B cell (primary cell): ENCODE measurements at regions not wholly inside any gene's neighbourhood (a gene's known extent, or its start where the extent isn't known, plus 50 kb on each side); places are given as distances from the start of the nearest gene placed in this dataset.

Experiments
- ATAC-seq: fragments of 200-7000 bp; cut with Tn5 transposase; one replicate; pipeline ENCODE4 v1.10.0; 2021; ENCODE audit warnings: low read depth, mild to moderate bottlenecking, moderate number of reproducible peaks, moderate library complexity
- CTCF ChIA-PET: fragments of 350-600 bp; sonication (Branson Sonifier 250); formaldehyde crosslinking; loops from one replicate; lab custom pipeline; 2021; ENCODE audit warnings: antibody characterized with exemption, inconsistent platforms; lab: Charles Lee
- POLR2A ChIA-PET: fragments of 350-600 bp; sonication (Branson Sonifier 250); formaldehyde crosslinking; loops from one replicate; lab custom pipeline; 2021; ENCODE audit warnings: antibody characterized with exemption; lab: Charles Lee
- DNase-seq: peaks from one replicate; pipeline ENCODE4 v3.0.0; 2013
- H2AFZ ChIP-seq: 2 replicates; pipeline ENCODE4 v1.6.1; 2012; ENCODE audit warnings: mild to moderate bottlenecking, low read depth, low read length; ENCODE audit not compliant: insufficient read depth, poor library complexity, severe bottlenecking
- H3K27ac ChIP-seq, 2 donors: 1 replicate in 1 of 2; 2 replicates in 1 of 2; pipeline ENCODE4 v1.5.1; 2012 to 2013; ENCODE audit warnings: low read length in 2 of 2, mild to moderate bottlenecking in 2 of 2, moderate library complexity in 1 of 2
- H3K27me3 ChIP-seq, 4 experiments: fragments of 200-600 bp in 1 of 4; sonication (generic) in 1 of 4; replicated peaks in 1 of 4; 1 replicate in 2 of 4; 2 replicates in 2 of 4; pipeline versions ENCODE4 v1.6.1 to v1.7.0; 2013 to 2016; ENCODE audit warnings: low read length in 3 of 4, mild to moderate bottlenecking in 2 of 4, mixed read lengths in 1 of 4, moderate library complexity in 1 of 4; ENCODE audit not compliant: insufficient read depth in 4 of 4, control insufficient read depth in 3 of 4; ENCODE audit errors: control extremely low read depth in 1 of 4
- H3K36me3 ChIP-seq, 2 experiments: replicated peaks in 1 of 2; 1 replicate in 1 of 2; 2 replicates in 1 of 2; pipeline versions ENCODE4 v1.6.1 to v1.7.1; 2013; ENCODE audit warnings: low read length in 1 of 2; ENCODE audit not compliant: insufficient read depth in 2 of 2, control insufficient read depth in 1 of 2; ENCODE audit errors: control extremely low read depth in 1 of 2, extremely low read depth in 1 of 2
- H3K4me1 ChIP-seq, 2 donors: fragments of 200-600 bp in 1 of 2; sonication (generic) in 1 of 2; 1 replicate in 1 of 2; 2 replicates in 1 of 2; pipeline versions ENCODE4 v1.5.1 to v1.6.1; 2013 to 2017; ENCODE audit warnings: low read length in 2 of 2; ENCODE audit not compliant: control insufficient read depth in 2 of 2, insufficient read depth in 2 of 2
- H3K4me2 ChIP-seq: replicated peaks from 2 replicates; pipeline ENCODE3; 2012; ENCODE audit warnings: mild to moderate bottlenecking, low read depth, low read length; ENCODE audit not compliant: poor library complexity, severe bottlenecking
- H3K4me3 ChIP-seq, 5 experiments: fragments of 200-600 bp in 1 of 5; sonication (generic) in 1 of 5; 1 replicate in 3 of 5; 2 replicates in 2 of 5; pipeline versions ENCODE4 v1.5.1 to v1.7.0; 2011 to 2016; ENCODE audit warnings: low read length in 4 of 5, mild to moderate bottlenecking in 4 of 5, low read depth in 2 of 5, control low read depth in 1 of 5, moderate library complexity in 1 of 5; ENCODE audit not compliant: insufficient read depth in 1 of 5; ENCODE audit errors: control extremely low read depth in 1 of 5, extremely low read depth in 1 of 5
- H3K79me2 ChIP-seq: fragments of 200-600 bp; sonication (generic); one replicate; pipeline ENCODE4 v1.6.0; 2016; ENCODE audit warnings: low read length; ENCODE audit not compliant: control insufficient read depth, insufficient read depth
- H3K9ac ChIP-seq: fragments of 200-600 bp; sonication (generic); 2 replicates; pipeline ENCODE4 v1.6.1; 2017; ENCODE audit warnings: mild to moderate bottlenecking, low read length, moderate library complexity
- H3K9me3 ChIP-seq, 3 donors: one replicate each; pipeline versions ENCODE4 v1.6.1 to v1.7.1; 2013; ENCODE audit warnings: low read length in 2 of 3; ENCODE audit not compliant: control insufficient read depth in 2 of 3, insufficient read depth in 1 of 3; ENCODE audit errors: control extremely low read depth in 1 of 3
- H4K20me1 ChIP-seq: 2 replicates; pipeline ENCODE4 v1.6.0; 2012; ENCODE audit warnings: mild to moderate bottlenecking, low read length; ENCODE audit not compliant: insufficient read depth, control insufficient read depth, poor library complexity, severe bottlenecking
- H3K27ac Mint-ChIP-seq: one replicate; pipeline ENCODE4 v1.8.0; 2021; ENCODE audit warnings: mixed read lengths
- H3K27me3 Mint-ChIP-seq: one replicate; pipeline ENCODE4 v1.8.0; 2021; ENCODE audit warnings: mixed read lengths
- H3K4me1 Mint-ChIP-seq: one replicate; pipeline ENCODE4 v1.8.0; 2021; ENCODE audit warnings: mixed read lengths
- H3K4me3 Mint-ChIP-seq: one replicate; pipeline ENCODE4 v1.8.0; 2021; ENCODE audit warnings: mixed read lengths
- H3K9me3 Mint-ChIP-seq: one replicate; pipeline ENCODE4 v1.8.0; 2022; ENCODE audit warnings: mixed read lengths; ENCODE audit not compliant: insufficient read depth
- EZH2 ChIP-seq: IDR thresholded peaks from 2 replicates; pipeline ENCODE4 v1.6.1; 2012; ENCODE audit warnings: borderline replicate concordance, low read depth, mild to moderate bottlenecking, moderate library complexity, low read length; ENCODE audit not compliant: insufficient read depth, poor library complexity, severe bottlenecking
- WGBS: methylation state at CpG from one replicate; pipeline ENCODE4 v1.1.5; 2013; ENCODE audit warnings: missing lambda C conversion rate; ENCODE audit not compliant: insufficient coverage; 5-methylcytosine and 5-hydroxymethylcytosine counted together
- intact Hi-C: fragments of 100-400 bp; cut with micrococcal nuclease; formaldehyde crosslinking; loops from one replicate; pipeline ENCODE4 v1.10.0; 2022
- TF ChIP-seq, protein P1 (sequence below): fragments of 200-600 bp; IDR thresholded peaks from one replicate; pipeline ENCODE4 v1.8.0; 2022; ENCODE audit warnings: antibody characterized with exemption, mild to moderate bottlenecking

DNA sequence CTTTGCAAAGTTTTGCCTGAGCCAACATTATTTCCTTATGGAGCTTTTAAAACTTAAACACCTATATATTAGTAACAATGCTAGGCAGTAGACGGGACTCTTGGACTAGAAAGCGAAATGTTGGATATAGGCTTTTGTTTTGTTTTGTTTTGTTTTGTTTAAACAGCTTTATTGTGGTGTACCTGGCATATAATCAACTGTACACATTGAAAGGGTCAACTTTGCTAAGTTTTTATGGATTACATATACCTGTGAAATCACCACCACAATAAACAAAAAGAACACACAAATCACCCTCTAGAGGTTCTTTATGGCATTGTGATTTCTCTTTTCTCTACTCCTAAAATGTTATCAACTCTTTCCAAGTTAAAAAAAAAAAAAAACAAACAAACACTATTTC is 184.9 kb upstream of the LNX1 start:
- Mint-ChIP-seq H3K4me3 (no peak overlapping the region), H3K27me3 (peaks cover 13% of the 10 kb centered on the region), H3K27ac (no peak overlapping the region), H3K9me3 (no peaks in the 10 kb centered on the region), H3K4me1 (no peaks in the 10 kb centered on the region)
- H4K20me1 ChIP-seq, result no peaks in the 10 kb centered on the region
- ChIA-PET POLR2A (no interaction called here), CTCF (interaction anchor here (0.6 to 2.2 kb wide), 5 partner anchors 28 to 599 kb away, joined by 3 to 6 read pairs (median 4); no protein-coding TSS in a partner anchor)
- no peaks in the 10 kb centered on the region for H3K9me3 ChIP-seq
- DNase-seq (no peak), ATAC-seq (no peak)
- TF ChIP-seq, protein P1, sequence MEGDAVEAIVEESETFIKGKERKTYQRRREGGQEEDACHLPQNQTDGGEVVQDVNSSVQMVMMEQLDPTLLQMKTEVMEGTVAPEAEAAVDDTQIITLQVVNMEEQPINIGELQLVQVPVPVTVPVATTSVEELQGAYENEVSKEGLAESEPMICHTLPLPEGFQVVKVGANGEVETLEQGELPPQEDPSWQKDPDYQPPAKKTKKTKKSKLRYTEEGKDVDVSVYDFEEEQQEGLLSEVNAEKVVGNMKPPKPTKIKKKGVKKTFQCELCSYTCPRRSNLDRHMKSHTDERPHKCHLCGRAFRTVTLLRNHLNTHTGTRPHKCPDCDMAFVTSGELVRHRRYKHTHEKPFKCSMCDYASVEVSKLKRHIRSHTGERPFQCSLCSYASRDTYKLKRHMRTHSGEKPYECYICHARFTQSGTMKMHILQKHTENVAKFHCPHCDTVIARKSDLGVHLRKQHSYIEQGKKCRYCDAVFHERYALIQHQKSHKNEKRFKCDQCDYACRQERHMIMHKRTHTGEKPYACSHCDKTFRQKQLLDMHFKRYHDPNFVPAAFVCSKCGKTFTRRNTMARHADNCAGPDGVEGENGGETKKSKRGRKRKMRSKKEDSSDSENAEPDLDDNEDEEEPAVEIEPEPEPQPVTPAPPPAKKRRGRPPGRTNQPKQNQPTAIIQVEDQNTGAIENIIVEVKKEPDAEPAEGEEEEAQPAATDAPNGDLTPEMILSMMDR, result no peak
- TF ChIP-seq EZH2, result no peak
- H2AFZ ChIP-seq, result no peak overlapping the region
- peaks cover 0 to 5% (median 0%) of the 10 kb centered on the region in 4 experiments for H3K27me3 ChIP-seq
- H3K27ac ChIP-seq, result no peak overlapping the region
- H3K36me3 ChIP-seq, result no peaks in the 10 kb centered on the region
- WGBS, result no CpG with 5 or more reads among the region's 2 CpGs
- H3K4me3 ChIP-seq, result no peak overlapping the region
- no peaks in the 10 kb centered on the region for H3K79me2 ChIP-seq
- intact Hi-C loops, result no loop called here
- no peak overlapping the region for H3K9ac ChIP-seq
- H3K4me2 ChIP-seq, result no peak overlapping the region
- no peaks in the 10 kb centered on the region for H3K4me1 ChIP-seq

DNA sequence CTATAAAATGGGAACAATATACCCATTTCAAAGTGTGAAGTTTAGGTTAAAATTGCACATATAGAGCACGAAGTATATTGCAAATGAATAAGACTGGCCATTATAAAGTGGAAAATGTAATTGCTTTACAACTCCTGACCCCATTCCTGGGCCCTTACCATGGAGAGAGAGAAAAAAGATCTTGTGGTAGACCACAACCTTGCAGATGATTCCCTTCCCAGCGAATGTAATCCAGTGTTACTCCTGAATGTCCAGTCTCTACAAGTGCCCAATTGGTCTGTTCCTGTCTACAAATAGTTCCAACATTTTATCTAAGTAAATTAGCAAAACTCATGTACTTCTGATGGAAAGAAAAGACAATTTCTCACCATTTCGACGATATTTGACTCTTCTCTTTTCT is 184.1 kb upstream of the LNX1 start:
- Histone ChIP-seq H3K27ac (no peak overlapping the region), H3K9me3 (no peaks in the 10 kb centered on the region), H3K79me2 (no peaks in the 10 kb centered on the region), H4K20me1 (no peaks in the 10 kb centered on the region), H3K4me2 (no peak overlapping the region), H3K4me3 (no peak overlapping the region), H2AFZ (no peak overlapping the region), H3K9ac (no peak overlapping the region), H3K36me3 (no peaks in the 10 kb centered on the region), H3K4me1 (no peaks in the 10 kb centered on the region), H3K27me3 (peaks cover 0 to under 1% (median 0%) of the 10 kb centered on the region in 4 experiments)
- ATAC-seq, result no peak
- DNase-seq, result no peak
- Mint-ChIP-seq H3K27ac (no peak overlapping the region), H3K4me1 (no peaks in the 10 kb centered on the region), H3K27me3 (peaks cover 6% of the 10 kb centered on the region), H3K4me3 (no peak overlapping the region), H3K9me3 (no peaks in the 10 kb centered on the region)
- 67% methylated on average over 1 of the region's 4 CpGs for whole genome bisulfite sequencing
- ChIA-PET CTCF (interaction anchor here (0.6 to 0.7 kb wide), 2 partner anchors 29 to 441 kb away, joined by 4 to 6 read pairs; no protein-coding TSS in a partner anchor), POLR2A (no interaction called here)
- intact Hi-C loops, result no loop called here
- TF ChIP-seq, protein P1, result no peak
- no peak for TF ChIP-seq EZH2
